C4-2B (cell line): ENCODE measurements at regions not wholly inside any gene's neighbourhood (a gene's known extent, or its start where the extent isn't known, plus 50 kb on each side); places are given as distances from the start of the nearest gene placed in this dataset.

ENCODE experiments used
- H3K27ac ChIP-seq: fragments of 450-650 bp; 2 replicates; pipeline ENCODE4 v1.5.1; 2017
- CTCF ChIP-seq: fragments of 450-650 bp; conservative IDR thresholded peaks from 2 replicates; pipeline ENCODE4 v1.5.1; 2017; ENCODE audit warnings: mild to moderate bottlenecking
- ZFX ChIP-seq: fragments of 450-650 bp; IDR thresholded peaks from 2 replicates; pipeline ENCODE4 v1.6.1; 2017

GRCh38 chr5:167794121-167794520 lies 497.3 kb upstream of the WWC1 start:
- H3K27ac ChIP-seq: no peak overlapping the region
- TF ChIP-seq ZFX: no peak
- no peak for TF ChIP-seq CTCF

- H3K27ac ChIP-seq: no peak overlapping the region
- TF ChIP-seq ZFX (no peak), CTCF (no peak)
Observed at GRCh38 chr5:167796672-167797071, 494.8 kb upstream of the WWC1 start.

GRCh38 chr5:167797933-167798332 lies 493.5 kb upstream of the WWC1 start:
- H3K27ac ChIP-seq: no peak overlapping the region
- TF ChIP-seq ZFX (no peak), CTCF (no peak)

GRCh38 chr5:167798448-167798847 lies 493.0 kb upstream of the WWC1 start:
- H3K27ac ChIP-seq: no peak overlapping the region
- no peak for TF ChIP-seq ZFX
- TF ChIP-seq CTCF: no peak

- TF ChIP-seq CTCF (no peak), ZFX (no peak)
- no peak overlapping the region for H3K27ac ChIP-seq
Observed at GRCh38 chr5:167800427-167800826, 491.0 kb upstream of the WWC1 start.

GRCh38 chr5:167801999-167802398 lies 489.4 kb upstream of the WWC1 start:
- H3K27ac ChIP-seq: no peak overlapping the region

GRCh38 chr5:167802755-167803431 lies 488.6 kb upstream of the WWC1 start:
- H3K27ac ChIP-seq: no peak overlapping the region
- no peak for TF ChIP-seq CTCF

More at GRCh38 chr5:167801999-167802398, 489.4 kb upstream of the WWC1 start:
- TF ChIP-seq CTCF (no peak), ZFX (no peak)
